ENCODE measurements at regions not wholly inside any gene's neighbourhood (a gene's known extent, or its start where the extent isn't known, plus 50 kb on each side); places are given as distances from the start of the nearest gene placed in this dataset.

DNA sequence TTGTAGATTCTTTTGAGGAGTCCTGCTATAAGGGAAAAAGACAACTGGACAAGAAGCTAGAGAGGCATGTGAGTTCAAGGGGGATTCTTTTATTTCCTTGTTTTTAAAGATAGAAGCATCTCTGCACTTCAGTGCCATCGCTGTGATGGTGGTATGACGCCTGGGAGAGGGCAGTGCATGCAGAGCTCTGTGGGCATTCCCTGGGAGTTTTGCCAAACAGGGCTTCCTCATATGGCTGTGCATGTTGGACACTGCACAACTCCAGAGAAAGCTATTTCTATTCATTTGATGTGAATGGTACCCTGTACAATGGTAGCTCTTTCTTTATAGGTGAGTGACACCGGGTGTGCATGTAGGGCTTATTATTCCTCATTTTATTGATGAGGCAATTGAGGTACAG, 599.5 kb upstream of the DPP6 start:
- no peak for DNase-seq (ENCODE audit: low spot score)

GRCh38 chr7:153454306-153454705, 597.9 kb upstream of the DPP6 start:
- no peak for DNase-seq (ENCODE audit: low spot score)

GRCh38 chr7:153457746-153458145, 594.5 kb upstream of the DPP6 start:
- DNase-seq (ENCODE audit: low spot score): no peak

DNA sequence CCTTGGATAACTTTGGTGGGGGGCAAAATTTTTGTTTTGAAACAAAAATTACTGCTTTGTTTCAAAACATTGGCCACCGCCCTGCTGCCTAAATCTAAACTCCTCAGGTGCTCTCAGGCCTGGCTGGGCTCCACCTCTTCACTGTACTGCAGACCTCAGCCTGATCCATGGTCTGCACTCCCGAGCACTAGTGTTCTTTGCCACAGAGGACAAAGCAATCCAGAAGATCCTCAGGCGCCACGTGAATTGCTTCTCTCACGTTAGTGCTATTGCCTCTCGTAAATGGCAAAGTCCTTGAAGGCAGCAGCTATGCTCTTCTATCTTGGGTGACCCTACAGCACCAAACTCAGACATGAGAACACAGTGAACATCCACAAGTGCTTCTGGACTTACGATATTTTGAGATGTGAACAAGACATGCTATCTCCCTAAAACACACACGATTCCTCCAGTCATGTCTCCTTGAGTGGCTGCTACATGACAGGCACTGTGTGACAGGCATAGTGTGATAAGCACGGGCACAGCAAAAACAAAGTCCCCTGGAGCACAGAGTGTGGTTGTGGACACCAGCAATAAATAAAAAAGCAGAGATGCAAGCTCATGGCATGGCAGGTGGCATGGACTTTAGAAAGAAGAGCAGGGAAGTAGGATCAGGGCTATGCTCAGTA, 582.1 kb upstream of the DPP6 start:
- DNase-seq (ENCODE audit: low spot score): no peak

GRCh38 chr7:153472516-153472915, 579.7 kb upstream of the DPP6 start:
- DNase-seq (ENCODE audit: low spot score): no peak

DNA sequence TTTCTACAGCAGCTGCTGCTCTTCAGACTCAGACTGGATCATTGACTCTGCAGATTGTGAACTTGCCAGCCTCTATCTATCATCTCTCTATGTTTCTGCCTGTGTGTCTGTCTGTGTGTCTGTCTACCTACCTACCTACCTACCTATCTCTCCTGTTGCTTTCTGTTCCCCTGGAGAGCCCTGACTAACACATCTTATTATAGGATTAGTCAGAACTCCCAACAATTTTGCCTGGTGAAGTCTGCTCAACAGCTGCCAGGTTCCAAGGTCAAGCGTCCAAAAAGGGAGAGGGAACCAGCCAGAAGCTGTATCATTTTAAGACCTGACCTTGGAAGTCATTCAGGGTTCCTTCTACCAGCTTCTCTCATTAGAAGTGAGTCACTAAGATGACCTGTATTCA, 579.0 kb upstream of the DPP6 start:
- DNase-seq (ENCODE audit: low spot score): no peak

- DNase-seq (ENCODE audit: low spot score): no peak
These were observed 577.0 kb upstream of the DPP6 start for GRCh38 chr7:153475239-153475638.

DNA sequence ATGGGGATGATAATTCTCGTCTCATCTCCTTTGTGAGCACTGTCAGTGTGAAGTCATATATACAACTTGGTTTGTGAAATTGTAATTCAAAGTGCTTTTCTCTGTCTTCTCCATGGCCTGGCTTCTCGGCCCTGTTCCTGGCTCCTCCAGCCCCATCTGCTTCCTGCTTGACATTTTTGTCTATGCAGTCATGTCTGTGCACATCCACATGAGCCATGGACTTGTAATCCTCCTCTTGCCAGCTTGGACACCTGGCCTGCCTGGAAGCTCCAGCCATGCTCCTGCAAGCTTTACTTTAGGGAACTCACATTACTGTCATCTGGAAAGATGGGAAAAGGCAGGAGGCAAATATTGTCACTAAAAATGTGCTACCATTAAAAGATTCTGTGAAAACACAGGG, 576.0 kb upstream of the DPP6 start:
- no peak for DNase-seq (ENCODE audit: low spot score)

DNA sequence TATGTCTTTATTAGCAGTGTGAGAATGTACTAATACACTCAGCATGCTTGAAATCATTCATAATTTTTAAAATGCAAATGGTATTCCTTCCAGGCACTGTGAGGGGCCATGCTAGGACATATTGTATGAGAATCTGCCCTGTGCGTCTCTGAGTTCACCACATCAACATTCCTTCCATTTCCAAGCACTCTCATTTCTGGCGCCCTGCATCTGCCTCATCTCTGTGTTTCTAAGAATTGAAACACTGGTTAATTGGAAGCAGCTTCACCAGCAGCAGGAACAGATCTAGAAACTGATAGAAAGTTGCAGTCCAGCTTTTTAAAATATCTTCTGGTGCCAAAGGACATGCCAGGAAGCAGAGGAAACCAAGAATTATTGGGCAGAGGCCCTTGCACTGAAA, 555.9 kb upstream of the DPP6 start:
- no peak for DNase-seq (ENCODE audit: low spot score)

DNA sequence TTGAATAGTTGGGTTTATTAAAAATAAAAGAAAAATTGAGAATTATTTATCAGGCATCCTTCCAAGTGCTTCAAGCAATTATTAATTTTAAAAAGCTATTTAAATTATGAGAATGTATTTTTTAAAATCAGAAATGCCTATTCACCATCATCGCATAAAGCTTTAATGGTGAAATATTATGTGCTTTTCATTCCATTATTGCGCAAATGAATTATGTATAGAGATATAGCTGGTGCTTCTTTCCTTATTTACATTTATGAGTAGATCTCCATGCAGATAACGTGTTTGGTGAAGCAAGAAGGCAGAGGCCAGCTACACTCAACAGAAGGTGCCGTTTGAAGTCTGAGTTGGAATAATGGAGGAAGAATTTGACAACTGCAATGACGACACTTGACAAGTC, 549.1 kb upstream of the DPP6 start:
- no peak for DNase-seq (ENCODE audit: low spot score)

- no peak for DNase-seq (ENCODE audit: low spot score)
These were observed 547.7 kb upstream of the DPP6 start for GRCh38 chr7:153504288-153505075.

GRCh38 chr7:153507885-153508284, 544.3 kb upstream of the DPP6 start:
- DNase-seq (ENCODE audit: low spot score): no peak

DNA sequence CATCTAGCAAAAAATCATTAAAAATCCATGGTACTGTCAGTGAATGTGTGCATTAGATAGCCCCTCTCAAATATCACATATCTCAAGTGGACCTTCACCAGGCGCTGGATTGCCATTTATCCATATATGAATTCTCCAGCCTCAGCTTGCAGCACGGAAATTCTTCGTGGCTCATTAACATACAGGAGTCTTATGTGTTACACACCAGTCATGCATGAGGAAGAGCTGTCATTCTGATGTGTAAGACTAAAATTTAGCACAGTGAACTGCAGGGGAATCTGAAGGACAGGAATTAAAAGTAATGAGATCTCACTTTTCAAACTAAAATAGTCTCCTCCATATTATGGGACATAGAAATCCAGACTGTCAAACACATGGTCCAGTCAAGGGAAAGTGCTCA, 542.4 kb upstream of the DPP6 start:
- DNase-seq (ENCODE audit: low spot score): no peak

DNA sequence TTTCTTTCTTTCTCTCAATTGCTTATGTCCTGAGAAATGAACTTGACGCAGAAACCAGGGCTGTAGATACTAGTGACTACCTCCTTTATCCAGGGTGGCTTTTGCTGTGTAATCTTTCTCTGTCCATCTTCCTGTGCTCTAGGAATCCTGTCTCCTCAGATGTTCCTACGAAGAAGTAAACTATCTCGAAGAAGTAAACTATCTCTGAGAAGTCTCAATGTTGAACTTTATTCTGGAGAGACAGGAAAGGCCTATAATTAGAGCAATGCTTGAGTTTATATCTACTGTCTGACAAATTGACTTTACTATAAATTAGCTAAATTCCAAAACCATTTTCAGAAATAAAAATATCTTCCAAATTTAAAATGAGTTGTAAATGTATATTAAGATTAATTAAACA, 541.5 kb upstream of the DPP6 start:
- DNase-seq (ENCODE audit: low spot score): no peak

DNA sequence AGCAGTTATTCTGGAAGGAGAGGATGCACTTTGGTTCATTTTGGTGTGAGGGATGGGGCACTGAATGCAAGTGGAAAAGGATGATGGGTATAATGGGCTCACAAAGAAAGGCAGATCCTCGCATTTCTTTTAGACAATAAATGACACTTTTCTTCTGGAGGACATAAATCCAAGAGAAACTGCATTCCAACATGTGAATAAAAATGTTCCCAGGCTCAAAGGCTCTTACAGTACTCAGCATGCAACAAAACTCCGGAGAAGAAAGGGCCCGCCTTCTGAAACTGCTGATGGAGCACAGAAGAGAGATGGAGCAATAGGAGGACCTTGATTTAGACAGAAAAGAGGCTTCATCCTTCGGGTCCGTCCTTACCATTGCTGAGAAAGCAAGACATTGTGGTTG, 538.2 kb upstream of the DPP6 start:
- no peak for DNase-seq (ENCODE audit: low spot score)

GRCh38 chr7:153515359-153515758, 536.8 kb upstream of the DPP6 start:
- DNase-seq (ENCODE audit: low spot score): no peak

DNA sequence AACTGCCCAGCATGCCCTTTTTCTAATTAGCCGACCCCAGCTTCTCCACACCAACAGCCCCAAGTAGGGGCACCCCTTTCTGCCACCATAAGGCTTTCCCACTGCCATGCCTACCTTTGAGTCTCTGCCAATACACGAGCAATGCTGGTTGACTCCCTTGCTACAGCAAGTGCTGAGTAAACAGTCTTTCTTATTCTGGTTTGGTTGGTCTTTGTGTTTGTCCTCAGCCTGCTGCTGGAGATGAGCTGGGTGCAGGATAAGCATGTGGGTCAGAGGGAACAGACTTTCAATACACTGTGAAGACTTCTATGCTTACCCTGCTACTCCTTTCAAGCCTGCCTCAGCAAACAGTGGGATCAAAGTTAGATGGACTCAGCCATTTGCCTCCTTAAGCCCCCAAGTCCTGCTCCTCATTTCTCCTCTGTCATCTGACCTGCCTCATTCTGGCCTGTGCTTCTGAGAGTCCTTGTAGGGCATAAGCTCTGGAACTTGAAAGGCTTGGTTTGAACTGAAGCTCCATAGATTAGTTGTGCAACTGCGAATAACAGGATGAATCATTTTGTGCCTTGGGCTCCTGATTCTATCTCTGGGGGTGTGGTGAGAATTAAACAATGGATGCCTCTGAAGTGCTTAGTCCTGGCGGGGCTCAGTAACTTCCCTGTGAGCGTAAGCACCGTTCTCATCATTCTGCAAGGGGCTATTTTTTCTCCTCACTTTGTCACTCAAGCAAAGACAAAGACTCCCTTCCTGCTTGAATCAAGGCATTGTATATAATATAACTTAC, 533.8 kb upstream of the DPP6 start:
- no peak for DNase-seq (ENCODE audit: low spot score)

DNA sequence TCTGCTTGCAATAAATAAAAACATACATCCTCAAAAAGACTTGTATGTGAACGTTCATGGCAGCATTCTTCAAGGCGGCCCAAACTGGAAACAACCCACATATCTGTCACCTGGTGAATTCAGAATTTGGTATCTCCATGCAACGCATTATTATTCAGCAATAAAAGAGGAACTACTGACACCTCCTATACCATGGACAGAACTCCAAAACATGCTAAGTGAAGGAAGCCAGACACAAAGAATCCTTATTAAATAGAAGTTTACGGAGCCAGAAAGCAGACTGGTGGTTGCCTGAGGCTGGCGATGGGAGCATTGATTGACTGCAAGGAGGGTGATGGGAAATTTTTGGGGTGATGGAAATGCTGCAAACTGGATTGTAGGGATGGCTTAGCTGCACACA, 530.8 kb upstream of the DPP6 start:
- no peak for DNase-seq (ENCODE audit: low spot score)

DNA sequence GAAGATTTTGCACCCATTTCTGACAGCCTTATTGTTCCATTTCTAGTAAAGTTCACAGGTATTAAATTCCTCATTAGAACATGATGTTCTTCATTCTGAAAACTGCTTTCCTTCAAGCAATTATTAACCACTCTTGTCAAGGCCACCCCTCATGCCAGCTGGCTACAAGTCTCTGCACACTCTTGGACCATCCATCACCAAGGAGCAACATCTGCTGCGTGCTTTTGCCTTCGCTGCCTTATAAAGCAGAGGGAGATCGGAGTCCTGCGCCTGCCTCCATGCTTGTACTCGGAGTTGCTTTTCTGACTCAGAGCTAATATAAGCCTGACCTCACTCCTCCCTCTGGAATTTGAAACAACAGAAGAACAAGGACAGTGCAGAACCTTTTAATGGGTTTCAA, 529.9 kb upstream of the DPP6 start:
- DNase-seq (ENCODE audit: low spot score): no peak

DNA sequence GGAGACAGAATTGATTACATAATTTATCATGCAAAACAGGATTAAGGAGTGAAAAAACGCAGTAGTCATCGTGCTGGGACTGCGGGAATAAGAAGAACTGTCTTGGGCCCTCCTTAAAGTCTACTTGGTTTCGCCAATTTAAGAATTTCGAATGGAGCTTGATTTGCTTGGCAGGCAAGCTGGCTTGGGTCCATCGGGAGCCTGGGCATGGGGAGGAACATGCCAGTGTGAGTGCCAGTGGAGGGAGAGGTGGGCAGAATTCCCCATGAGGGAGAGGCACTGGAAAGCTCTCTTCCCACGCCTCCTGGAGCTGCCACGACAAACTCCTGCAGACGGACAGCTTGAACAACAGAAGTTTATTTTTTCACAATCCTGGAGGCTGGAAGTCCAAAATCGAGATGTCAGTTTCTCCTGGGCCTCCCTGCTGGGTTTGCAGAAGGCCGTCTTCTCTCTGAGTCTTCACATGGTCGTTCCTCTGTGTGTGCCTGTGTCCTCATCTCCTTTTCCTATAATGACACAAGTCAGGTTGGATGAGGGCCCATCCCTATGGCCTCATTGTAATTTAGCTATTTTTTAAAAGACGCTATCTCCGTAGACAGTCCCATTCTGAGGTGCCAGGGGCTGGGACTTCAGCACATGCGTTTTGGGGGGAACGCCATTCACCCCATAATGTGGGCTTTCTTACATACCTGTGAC, 528.7 kb upstream of the DPP6 start:
- DNase-seq (ENCODE audit: low spot score): no peak

- DNase-seq (ENCODE audit: low spot score): no peak
These were observed 528.1 kb upstream of the DPP6 start for GRCh38 chr7:153524070-153524601.

DNA sequence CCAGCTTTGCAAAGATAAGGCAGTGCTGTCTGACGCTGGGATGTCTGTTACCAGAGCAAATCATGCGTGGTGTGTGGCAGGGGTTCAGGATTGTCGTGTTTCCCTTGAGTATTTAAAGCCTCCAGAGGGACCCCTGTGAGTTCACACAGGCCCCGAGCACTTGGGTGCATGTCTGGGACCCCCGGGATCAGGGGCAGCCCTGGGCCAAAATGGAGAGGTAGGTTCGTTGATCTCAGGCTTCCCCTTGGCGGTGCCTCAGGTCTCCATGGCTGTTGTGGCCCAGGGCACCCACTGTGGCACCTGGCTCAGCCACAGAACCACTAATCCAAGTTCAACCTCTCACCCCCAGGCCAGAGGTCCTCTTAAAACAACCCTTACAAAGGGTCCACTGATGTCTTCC, 523.1 kb upstream of the DPP6 start:
- DNase-seq (ENCODE audit: low spot score): no peak
